Activated CD4-positive, CD25-positive, alpha-beta regulatory T cell treated with anti-CD3 and anti-CD28 coated beads, Interleukin-2, amount 50 U/mL, for 72 hours (primary cell): ENCODE measurements at regions not wholly inside any gene's neighbourhood (a gene's known extent, or its start where the extent isn't known, plus 50 kb on each side); places are given as distances from the start of the nearest gene placed in this dataset.
"Not testable (repeated sequence)": the region's sequence is repeated elsewhere in the genome, so short reads cannot be mapped to it uniquely, and the experiment has no call there.

Experiments
- DNase-seq: peaks from one replicate; pipeline ENCODE4 v3.0.0; 2021

- no peak for DNase-seq
Observed at GRCh38 chr4:20046931-20047677, 204.6 kb upstream of the SLIT2 start.

DNA sequence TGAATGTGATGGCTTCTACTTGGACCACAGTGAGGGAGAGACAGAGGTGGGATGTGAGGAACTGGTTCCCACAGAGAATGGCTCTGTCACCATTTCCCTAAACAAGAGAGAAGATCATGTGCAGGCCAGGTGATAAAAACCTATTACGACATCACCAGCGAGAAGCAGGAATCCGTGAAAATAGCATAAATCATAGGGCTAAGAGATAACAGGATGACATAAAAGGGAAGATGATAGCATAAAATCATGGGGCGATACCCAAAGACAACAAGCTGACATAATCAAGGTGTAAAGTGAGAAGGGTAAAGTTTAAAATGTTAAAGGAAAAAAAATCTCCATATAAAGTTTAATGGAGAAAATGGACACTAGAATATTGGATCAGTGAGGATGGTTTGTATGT is 205.5 kb upstream of the SLIT2 start:
- no peak for DNase-seq

GRCh38 chr4:20044966-20045365 is 206.7 kb upstream of the SLIT2 start:
- DNase-seq: no peak

- DNase-seq: no peak
Observed at GRCh38 chr4:20044502-20044911, 207.2 kb upstream of the SLIT2 start.

GRCh38 chr4:20043991-20044390 is 207.7 kb upstream of the SLIT2 start:
- DNase-seq: no peak

- no peak for DNase-seq
Observed at GRCh38 chr4:20042769-20043168, 208.9 kb upstream of the SLIT2 start.

DNA sequence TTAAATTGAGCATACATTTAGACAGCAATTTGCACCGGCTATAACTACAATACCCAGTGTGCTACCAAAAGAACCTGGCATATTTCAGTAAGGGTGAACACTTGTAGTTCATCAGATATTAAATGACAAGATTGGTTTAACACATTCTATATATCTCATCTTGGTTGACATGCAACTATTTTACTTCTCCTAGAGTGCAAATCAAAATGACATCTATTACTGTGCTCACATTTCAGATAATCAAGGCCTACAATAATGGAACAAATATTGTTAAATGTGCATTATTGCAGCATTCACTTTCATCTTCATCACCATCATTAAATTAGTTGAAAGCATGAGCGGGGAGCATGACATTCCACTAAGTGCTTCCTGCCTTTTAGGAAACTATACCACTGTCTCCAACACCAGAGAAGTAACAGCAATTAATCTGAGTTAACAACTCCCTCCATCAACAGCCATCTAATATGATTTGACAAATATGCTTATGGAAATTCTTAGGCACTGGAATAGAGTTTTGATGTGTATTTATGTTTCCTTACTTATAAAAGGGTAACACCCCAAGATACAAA is 209.8 kb upstream of the SLIT2 start:
- DNase-seq: no peak

DNA sequence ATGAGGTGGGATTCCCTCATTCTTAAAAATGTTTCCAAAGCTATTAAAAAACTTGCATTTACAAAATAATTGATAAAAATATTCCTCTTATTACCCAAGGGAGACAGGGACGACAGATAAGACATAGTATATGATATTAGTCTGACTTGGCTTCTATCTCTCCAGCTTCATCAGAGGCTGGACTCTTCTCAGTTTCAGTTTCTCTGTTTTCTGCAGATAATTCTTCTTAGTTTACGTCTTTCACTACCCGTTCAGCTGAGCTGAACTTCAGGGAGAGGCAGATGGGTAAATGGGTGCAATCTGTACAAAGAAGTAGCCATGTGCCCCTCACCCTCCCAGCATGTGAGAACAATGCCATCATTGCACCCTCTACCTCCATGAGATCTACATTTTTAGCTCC is 214.0 kb upstream of the SLIT2 start:
- no peak for DNase-seq

DNA sequence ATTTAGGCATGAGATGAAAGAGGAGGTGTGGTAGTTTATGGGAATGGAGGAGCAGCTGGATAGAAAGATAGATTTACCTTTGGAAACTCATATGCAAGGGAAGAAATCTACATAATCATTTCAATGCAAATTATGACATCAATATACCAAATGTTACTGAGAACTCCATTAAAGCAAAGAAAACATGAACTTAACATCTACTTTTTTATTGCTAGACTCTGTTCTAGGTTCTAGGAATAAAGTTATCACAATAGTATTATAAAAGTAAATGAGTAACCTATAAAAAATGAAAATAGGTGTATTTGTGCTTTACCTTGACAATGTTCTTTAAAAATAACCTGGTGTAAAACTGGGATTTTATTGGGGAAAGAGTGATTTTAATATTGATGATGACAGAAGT is 221.6 kb upstream of the SLIT2 start:
- no peak for DNase-seq

GRCh38 chr4:20028645-20029044 is 223.1 kb upstream of the SLIT2 start:
- DNase-seq: no peak

- no peak for DNase-seq
Observed at GRCh38 chr4:20026456-20026855, 225.2 kb upstream of the SLIT2 start.

DNA sequence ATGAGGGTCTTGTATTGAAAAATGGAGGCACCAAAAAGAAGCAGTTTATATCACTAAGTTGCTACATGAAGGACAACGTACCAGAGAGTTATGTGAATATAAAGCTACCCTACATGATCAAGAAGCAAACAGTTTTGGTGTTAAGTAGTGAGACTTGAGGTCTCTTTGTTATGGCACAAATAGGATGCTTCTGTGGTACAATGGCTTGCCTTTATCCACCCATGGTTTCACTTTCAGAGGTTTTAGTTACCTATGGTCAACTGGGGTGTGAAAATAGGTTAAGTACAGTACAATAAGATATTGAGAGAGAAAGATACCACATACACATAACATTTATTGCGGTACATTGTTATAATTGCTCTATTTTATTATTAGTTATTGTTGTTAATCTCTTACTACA is 229.2 kb upstream of the SLIT2 start:
- DNase-seq: no peak

DNA sequence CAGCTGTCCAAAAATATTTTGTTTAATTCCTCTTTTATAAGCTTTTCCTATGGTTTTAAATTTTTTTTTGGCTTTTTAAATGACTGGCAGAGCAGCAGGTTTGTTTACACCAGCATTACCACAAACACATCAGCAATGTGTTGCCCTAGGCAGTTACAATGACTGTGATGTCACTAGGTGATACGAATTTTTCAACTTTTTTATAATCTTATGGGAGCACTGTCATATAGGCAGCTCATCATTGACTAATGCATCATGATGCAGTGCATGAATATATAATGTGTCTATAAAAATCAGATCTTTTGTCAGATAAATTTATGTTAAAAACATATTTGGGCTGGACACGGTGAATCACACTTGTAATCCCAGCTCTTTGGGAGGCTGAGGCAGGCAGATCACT is 231.6 kb upstream of the SLIT2 start:
- DNase-seq: no peak

DNA sequence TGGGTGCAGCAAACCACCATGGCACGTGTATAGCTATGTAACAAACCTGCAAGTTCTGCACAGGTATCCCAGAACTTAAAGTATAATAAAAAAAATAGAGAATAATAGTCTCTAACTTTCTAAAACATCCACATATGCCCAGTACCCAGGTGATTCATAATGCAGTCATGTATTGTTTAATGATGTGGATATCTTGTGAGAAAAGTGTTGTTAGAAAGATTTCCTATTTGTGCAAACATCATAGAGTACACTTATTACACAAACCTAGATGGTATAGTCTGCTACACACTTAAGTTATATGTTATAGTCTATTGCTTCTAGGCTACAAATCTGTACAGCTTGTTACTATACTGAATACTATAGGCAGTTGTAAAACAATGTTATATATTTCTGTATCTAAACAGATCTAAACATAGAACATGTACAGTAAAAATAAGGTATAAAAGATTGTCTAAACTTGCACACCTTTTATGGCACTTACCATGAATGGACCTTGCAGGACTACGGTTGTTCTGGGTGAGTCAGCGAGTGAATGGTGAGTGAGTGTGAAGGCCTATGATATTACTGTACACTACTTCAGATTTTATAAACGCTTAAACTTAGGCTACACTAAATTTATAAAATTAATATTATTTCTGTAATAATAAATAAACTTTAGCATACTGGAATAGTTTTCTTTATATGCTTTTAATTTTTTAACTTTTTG is 232.2 kb upstream of the SLIT2 start:
- DNase-seq: no peak

GRCh38 chr4:20017777-20018115 is 234.0 kb upstream of the SLIT2 start:
- DNase-seq: no peak

DNA sequence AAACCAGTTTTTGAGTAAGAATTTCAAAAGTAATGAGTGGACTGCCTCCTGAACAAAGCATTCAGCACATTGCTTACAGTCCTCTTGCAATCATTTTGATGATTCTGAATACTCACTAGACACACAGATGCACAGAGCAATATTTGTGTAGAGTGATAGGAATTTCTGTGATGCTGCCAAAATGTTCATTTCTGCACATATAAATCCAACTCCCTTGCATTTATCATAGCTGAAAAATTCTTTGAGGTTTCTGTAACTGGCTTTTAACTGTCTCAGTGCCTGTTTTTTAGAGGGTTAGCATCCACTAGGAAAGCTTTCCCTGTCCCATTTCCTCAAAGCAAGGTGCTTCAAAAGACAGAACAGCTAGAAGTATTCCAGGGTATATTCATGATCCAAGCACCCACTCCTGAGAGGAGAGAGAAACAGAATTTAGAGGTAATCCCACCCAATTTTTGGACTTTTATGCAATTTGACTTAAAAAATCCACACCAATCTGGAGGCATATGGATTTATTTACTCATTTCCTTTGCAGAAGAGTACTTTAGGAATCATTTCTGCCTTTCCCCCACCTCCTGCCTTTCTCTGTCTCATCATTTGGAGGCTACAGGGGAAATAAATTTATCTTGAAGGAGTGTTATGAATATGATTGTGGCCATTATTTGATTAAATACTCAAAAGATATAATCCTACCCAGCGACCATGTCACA is 234.5 kb upstream of the SLIT2 start:
- DNase-seq: no peak

GRCh38 chr4:20015636-20016224 is 236.0 kb upstream of the SLIT2 start:
- DNase-seq: no peak

DNA sequence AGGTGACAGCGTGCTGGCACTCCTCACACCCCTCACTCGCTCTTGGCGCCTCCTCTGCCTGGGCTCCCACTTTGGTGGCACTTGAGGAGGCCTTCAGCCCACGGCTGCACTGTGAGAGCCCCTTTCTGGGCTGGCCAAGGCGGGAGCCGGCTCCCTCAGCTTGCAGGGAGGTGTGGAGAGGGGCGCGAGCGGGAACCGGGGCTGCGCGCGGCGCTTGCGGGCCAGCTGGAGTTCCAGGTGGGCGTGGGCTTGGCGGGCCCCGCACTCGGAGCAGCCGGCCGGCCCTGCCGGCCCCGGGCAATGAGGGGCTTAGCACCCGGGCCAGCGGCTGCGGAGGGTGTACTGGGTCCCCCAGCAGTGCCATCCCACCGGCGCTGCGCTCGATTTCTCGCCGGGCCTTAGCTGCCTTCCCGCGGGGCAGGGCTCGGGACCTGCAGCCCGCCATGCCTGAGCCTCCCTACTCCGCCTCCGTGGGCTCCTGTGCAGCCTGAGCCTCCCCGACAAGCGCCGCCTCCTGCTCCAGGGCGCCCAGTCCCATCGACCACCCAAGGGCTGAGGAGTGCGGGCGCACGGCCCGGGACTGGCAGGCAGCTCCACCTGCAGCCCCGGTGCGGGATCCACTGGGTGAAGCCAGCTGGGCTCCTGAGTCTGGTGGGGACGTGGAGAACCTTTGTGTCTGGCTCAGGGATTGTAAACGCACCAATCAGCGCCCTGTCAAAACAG is 247.7 kb upstream of the SLIT2 start:
- not testable (repeated sequence) for DNase-seq

DNA sequence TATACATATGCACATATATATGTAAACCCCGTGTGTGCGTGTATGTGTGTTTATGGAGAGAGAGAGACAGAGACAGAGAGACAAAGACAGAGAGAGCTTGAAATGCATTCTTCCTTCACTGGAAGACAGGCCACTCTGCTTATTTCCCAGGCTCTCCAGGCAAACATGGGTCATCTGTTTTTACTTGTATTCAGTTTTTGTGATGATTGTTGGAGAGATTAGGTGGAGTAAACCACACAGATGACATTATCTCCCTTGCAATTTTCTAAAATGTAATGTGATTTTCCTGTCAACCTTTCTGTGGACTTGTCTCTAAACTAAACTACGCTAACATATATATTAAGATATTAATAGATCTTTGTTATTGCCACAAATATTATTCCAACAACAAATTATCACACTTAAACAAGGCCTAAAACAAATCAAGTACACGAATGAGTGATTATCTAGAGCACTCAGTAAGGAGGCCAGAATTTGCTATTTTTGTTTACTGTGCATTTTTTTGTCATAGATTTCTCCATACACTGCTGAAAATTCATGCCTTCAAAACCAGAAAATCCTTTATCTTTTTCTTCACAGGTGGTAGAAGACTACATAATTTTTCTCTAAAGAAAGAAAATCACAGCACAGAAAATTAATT is 251.8 kb upstream of the SLIT2 start:
- no peak for DNase-seq

DNA sequence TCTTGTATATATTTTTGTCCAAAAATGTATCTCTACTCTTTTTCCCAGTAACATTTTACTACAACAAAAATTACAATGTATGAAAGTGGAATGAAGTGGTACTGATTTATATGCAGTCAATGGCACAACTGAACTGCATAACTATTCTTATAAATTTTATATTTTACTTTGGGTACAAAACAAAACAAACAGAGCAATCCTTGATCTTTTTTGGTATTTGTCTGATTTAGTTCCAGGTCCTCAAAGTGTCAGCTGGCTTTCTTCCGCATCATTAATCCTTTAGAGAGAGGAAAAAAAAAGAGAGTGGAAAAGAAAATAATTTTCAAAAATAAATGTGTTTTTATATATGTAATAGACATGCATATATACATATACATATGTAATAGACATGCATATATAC is 252.4 kb upstream of the SLIT2 start:
- no peak for DNase-seq

DNA sequence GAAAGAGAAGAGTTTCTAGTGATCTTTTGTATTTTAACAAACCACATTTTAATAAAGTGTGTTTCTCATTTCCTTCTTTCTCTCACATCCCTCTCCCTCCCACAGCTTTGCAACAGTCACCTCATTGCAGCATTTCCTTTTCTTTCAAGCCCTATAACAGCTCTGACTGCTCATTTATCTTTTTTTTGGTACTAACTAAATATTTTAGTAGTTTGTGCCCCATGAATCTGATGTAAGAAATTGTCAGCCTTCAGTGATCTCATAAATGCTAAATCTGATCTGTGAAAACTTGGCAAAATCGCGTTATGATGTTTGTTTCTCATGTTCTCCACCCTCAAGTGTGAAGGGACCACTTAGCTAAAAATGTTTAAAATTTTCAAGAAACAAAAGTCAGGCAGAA is 258.5 kb upstream of the SLIT2 start:
- DNase-seq: no peak

GRCh38 chr4:19992471-19993093 is 259.1 kb upstream of the SLIT2 start:
- DNase-seq: no peak
